K562 (cell line): ENCODE measurements at regions not wholly inside any gene's neighbourhood (a gene's known extent, or its start where the extent isn't known, plus 50 kb on each side); places are given as distances from the start of the nearest gene placed in this dataset.

Experiments
- ATAC-seq: fragments of 200-7000 bp; cut with Tn5 transposase; 3 replicates; pipeline ENCODE4 v1.9.1; 2020; ENCODE audit warnings: moderate library complexity
- BruUV-seq: library from RNA; stranded (reverse); fragments of 400-500 nt; replicated peaks from 2 replicates; lab custom pipeline; 2021; lab: Mats Ljungman, UMichigan
- CTCF ChIA-PET: fragments of 300-600 bp; formaldehyde crosslinking; extraction: SDS; loops from one replicate; lab custom pipeline; 2021; ENCODE audit warnings: low intra/inter-chr PET ratio; lab: Yijun Ruan, JAX
- POLR2A ChIA-PET: fragments of 300-600, 350-650 bp; sonication (Branson Sonifier 250); formaldehyde crosslinking; extraction: SDS; loops from one replicate; lab custom pipeline; 2021; ENCODE audit warnings: antibody characterized with exemption, inconsistent platforms; lab: Yijun Ruan, JAX
- DNase-seq, 4 experiments: peaks; one replicate each; pipeline versions ENCODE4 v3.0.0 to v3.0.0-alpha.2; 2011 to 2018; ENCODE audit warnings: low spot score in 3 of 4, mixed read lengths in 3 of 4; ENCODE audit errors: extremely low read depth in 1 of 4
- FAIRE-seq: peaks from 2 replicates; lab custom pipeline; 2011; peaks lifted over from hg19 to GRCh38; lab: Jason Lieb, UNC
- H2AFZ ChIP-seq: 2 replicates; pipeline ENCODE4 v1.6.0; 2011; ENCODE audit warnings: low read depth, low read length, control low read depth, inconsistent platforms
- H3K27ac ChIP-seq: fragments of 200-600 bp; 3 replicates; pipeline ENCODE4 v1.8.0; 2011; ENCODE audit warnings: low read depth, mild to moderate bottlenecking, control low read depth, inconsistent platforms, low read length, moderate library complexity, mixed read lengths; ENCODE audit errors: extremely low read depth
- H3K27me3 ChIP-seq, 2 experiments: fragments of 300-600 bp in 1 of 2; 2 replicates in 1 of 2; 3 replicates in 1 of 2; pipeline versions ENCODE4 v1.6.0 to v1.8.0; 2011; ENCODE audit warnings: inconsistent platforms in 2 of 2, low read length in 2 of 2, mild to moderate bottlenecking in 1 of 2, mixed read lengths in 1 of 2, moderate library complexity in 1 of 2; ENCODE audit not compliant: control insufficient read depth in 2 of 2, insufficient read depth in 2 of 2
- H3K36me3 ChIP-seq: fragments of 300-600 bp; 3 replicates; pipeline ENCODE4 v1.8.0; 2011; ENCODE audit warnings: mild to moderate bottlenecking, low read length, inconsistent platforms; ENCODE audit not compliant: control insufficient read depth, insufficient read depth
- H3K4me1 ChIP-seq, 2 experiments: fragments of 200-600 bp in 1 of 2; replicated peaks in 1 of 2; 2 replicates in 1 of 2; 3 replicates in 1 of 2; pipeline versions ENCODE4 v1.5.1 to v1.8.0; 2011; ENCODE audit warnings: inconsistent platforms in 2 of 2, low read length in 2 of 2, mild to moderate bottlenecking in 1 of 2, mixed read lengths in 1 of 2, moderate library complexity in 1 of 2; ENCODE audit not compliant: control insufficient read depth in 2 of 2, insufficient read depth in 2 of 2
- H3K4me2 ChIP-seq: 2 replicates; pipeline ENCODE4 v1.6.1; 2011; ENCODE audit warnings: low read length, control low read depth, inconsistent platforms, mixed read lengths; ENCODE audit not compliant: insufficient read depth
- H3K4me3 ChIP-seq: fragments of 200-600 bp; sonication (generic), shearing (Covaris generic); 2 replicates; pipeline ENCODE4 v1.5.1; 2016; ENCODE audit warnings: control low read depth, inconsistent platforms
- H3K79me2 ChIP-seq: fragments of 200-600 bp; 3 replicates; pipeline ENCODE4 v1.8.0; 2011; ENCODE audit warnings: low read length, inconsistent platforms; ENCODE audit not compliant: control insufficient read depth, insufficient read depth
- H3K9ac ChIP-seq, 2 experiments: 2 replicates each; pipeline versions ENCODE4 v1.6.0 to v1.6.1; 2011; ENCODE audit warnings: low read depth in 2 of 2, low read length in 2 of 2, control low read depth in 1 of 2, inconsistent platforms in 1 of 2, mild to moderate bottlenecking in 1 of 2, mixed read lengths in 1 of 2; ENCODE audit not compliant: insufficient read depth in 1 of 2
- H3K9me1 ChIP-seq: one replicate; pipeline ENCODE4 v1.6.0; 2011; ENCODE audit warnings: inconsistent platforms, mild to moderate bottlenecking, low read length, moderate library complexity; ENCODE audit not compliant: control insufficient read depth, insufficient read depth
- H3K9me3 ChIP-seq: replicated peaks from 2 replicates; pipeline ENCODE4 v1.5.1; 2011; ENCODE audit warnings: low read depth, low read length, inconsistent platforms; ENCODE audit not compliant: control insufficient read depth, insufficient read depth
- H4K20me1 ChIP-seq: replicated peaks from 2 replicates; pipeline ENCODE4 v1.6.1; 2011; ENCODE audit warnings: low read length, inconsistent platforms, mixed read lengths; ENCODE audit not compliant: control insufficient read depth, insufficient read depth
- C11orf30 ChIP-seq: fragments of 450-650 bp; IDR thresholded peaks from 2 replicates; pipeline ENCODE4 v1.6.1; 2016; ENCODE audit warnings: low read depth, mild to moderate bottlenecking
- ELF1 ChIP-seq: fragments of 200-800 bp; sonication (Bioruptor generic); IDR thresholded peaks from 2 replicates; pipeline ENCODE4 v1.6.1; 2016; ENCODE audit warnings: missing genetic modification characterization, missing compliant biosample characterization
- ERF ChIP-seq: fragments of 450-650 bp; formaldehyde crosslinking; IDR thresholded peaks from 2 replicates; pipeline ENCODE4 v1.4.0; 2020; ENCODE audit warnings: mild to moderate bottlenecking, mixed read lengths
- GABPA ChIP-seq: fragments of 200-800 bp; sonication (Bioruptor generic); conservative IDR thresholded peaks from 2 replicates; pipeline ENCODE4 v1.6.1; 2016; ENCODE audit warnings: low read depth, missing genetic modification characterization, missing compliant biosample characterization
- LARP7 ChIP-seq: fragments of 450-650 bp; IDR thresholded peaks from 2 replicates; pipeline ENCODE4 v1.6.1; 2016
- MBD2 ChIP-seq: sonication (generic); IDR thresholded peaks from 2 replicates; pipeline ENCODE4 v1.6.1; 2016; ENCODE audit warnings: low read depth, borderline replicate concordance
- MYC ChIP-seq, 2 experiments: fragments of 250-450 bp in 1 of 2; sonication (Bioruptor Pico) in 1 of 2; IDR thresholded peaks; 2 replicates each; pipeline versions ENCODE4 v1.5.1 to v1.6.1; 2012 to 2021; ENCODE audit warnings: low read depth in 2 of 2, borderline replicate concordance in 1 of 2, improper control_type of control experiment in 1 of 2, low read length in 1 of 2, mild to moderate bottlenecking in 1 of 2, moderate library complexity in 1 of 2
- NRF1 ChIP-seq, 2 experiments: fragments of 450-650 bp; IDR thresholded peaks in 1 of 2; conservative IDR thresholded peaks in 1 of 2; 2 replicates each; pipeline ENCODE4 v1.6.1; 2014; ENCODE audit warnings: mild to moderate bottlenecking in 2 of 2
- RBBP5 ChIP-seq: fragments of 200-600 bp; sonication (generic); IDR thresholded peaks from 2 replicates; pipeline ENCODE4 v1.6.1; 2012; ENCODE audit warnings: borderline replicate concordance, mild to moderate bottlenecking, low read length, control low read depth, inconsistent platforms; ENCODE audit not compliant: insufficient read depth, poor library complexity, severe bottlenecking
- SNIP1 ChIP-seq: fragments of 450-650 bp; IDR thresholded peaks from 2 replicates; pipeline ENCODE4 v1.7.1; 2017; ENCODE audit warnings: low read depth, mild to moderate bottlenecking
- TRIM28 ChIP-seq: fragments of 450-650 bp; IDR thresholded peaks from 2 replicates; pipeline ENCODE4 v1.6.1; 2017
- U2AF1 ChIP-seq: fragments of 200-400 bp; formaldehyde crosslinking; optimal IDR thresholded peaks from 2 replicates; pipeline ENCODE3; 2017; ENCODE audit warnings: mild to moderate bottlenecking, low read depth, low read length, moderate library complexity
- ZNF263 ChIP-seq: sonication (generic); formaldehyde crosslinking; IDR thresholded peaks from 2 replicates; pipeline ENCODE4 v1.8.0; 2022; ENCODE audit warnings: mild to moderate bottlenecking, missing genetic modification reagents, borderline replicate concordance
- ZSCAN29 ChIP-seq: fragments of 450-650 bp; IDR thresholded peaks from 2 replicates; pipeline ENCODE4 v1.6.1; 2017
- WGBS: fragments of 100-300 bp; shearing (Covaris generic); methylation state at CpG from one replicate; pipeline ENCODE4 v1.1.6; 2016; ENCODE audit warnings: low coverage, mixed read lengths; ENCODE audit not compliant: insufficient coverage; ENCODE audit errors: missing lambda C conversion rate; 5-methylcytosine and 5-hydroxymethylcytosine counted together
- in situ Hi-C: fragments of 300-500 bp; cut with MboI; formaldehyde crosslinking; loops from 4 replicates; pipeline ENCODE4 v1.15.0; 2018; ENCODE audit warnings: inconsistent platforms, mixed read lengths
- intact Hi-C: fragments of 100-400 bp; cut with micrococcal nuclease; formaldehyde crosslinking; loops from 2 replicates; pipeline ENCODE4 v1.14.2; 2022
- TF ChIP-seq, protein P1 (sequence below), 2 experiments: fragments of 200-800 bp in 1 of 2; sonication (Bioruptor generic) in 1 of 2; sonication (generic) in 1 of 2; formaldehyde crosslinking in 1 of 2; IDR thresholded peaks in 1 of 2; conservative IDR thresholded peaks in 1 of 2; 2 replicates each; pipeline versions ENCODE4 v1.5.0 to v1.6.1; 2016 to 2020; ENCODE audit warnings: missing compliant biosample characterization in 1 of 2, missing genetic modification characterization in 1 of 2, missing genetic modification reagents in 1 of 2
- TF ChIP-seq, protein P2 (sequence below): sonication (generic); formaldehyde crosslinking; IDR thresholded peaks from 2 replicates; pipeline ENCODE4 v1.8.0; 2022; ENCODE audit warnings: mild to moderate bottlenecking, missing genetic modification reagents

DNA sequence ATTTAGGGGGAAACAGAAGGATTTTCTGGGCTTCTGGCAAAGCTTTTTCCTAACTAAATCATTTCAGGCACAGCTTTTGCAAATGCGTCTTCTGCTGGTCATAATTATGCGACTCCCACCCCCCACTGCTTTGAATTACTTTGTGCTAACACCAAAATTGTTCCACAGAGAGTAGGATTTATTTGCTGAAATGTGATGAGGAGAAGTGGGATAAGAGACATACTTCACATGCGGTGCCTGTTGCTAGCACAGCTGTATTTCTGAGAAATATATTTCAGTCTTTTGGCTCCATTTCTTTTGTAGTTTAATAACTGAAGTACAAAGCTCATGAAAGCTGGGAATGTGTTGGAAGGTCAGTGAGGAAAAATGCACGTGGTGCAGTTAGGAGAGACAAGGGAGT lies 83.2 kb upstream of the TAS2R1 start:
- in situ Hi-C loops, result no loop called here
- H3K36me3 ChIP-seq, result no peaks in the 10 kb centered on the region
- ChIA-PET POLR2A (no interaction called here), CTCF (no interaction called here)
- no peaks in the 10 kb centered on the region for H3K9me3 ChIP-seq
- no peaks in the 10 kb centered on the region for H3K79me2 ChIP-seq
- ATAC-seq, result no peak
- no peak for FAIRE-seq
- BruUV-seq, result no TSS peak
- TF ChIP-seq ZNF263, result no peak
- no peak for TF ChIP-seq GABPA (tag)
- TF ChIP-seq C11orf30, result no peak
- no peak for TF ChIP-seq NRF1 (conservative IDR thresholded peaks at IDR 0.05 in 1 of 2, IDR thresholded peaks at IDR 0.05 in 1 of 2)
- no peak for TF ChIP-seq ZSCAN29
- no peak for TF ChIP-seq MBD2
- TF ChIP-seq TRIM28, result no peak
- TF ChIP-seq, protein P1, sequence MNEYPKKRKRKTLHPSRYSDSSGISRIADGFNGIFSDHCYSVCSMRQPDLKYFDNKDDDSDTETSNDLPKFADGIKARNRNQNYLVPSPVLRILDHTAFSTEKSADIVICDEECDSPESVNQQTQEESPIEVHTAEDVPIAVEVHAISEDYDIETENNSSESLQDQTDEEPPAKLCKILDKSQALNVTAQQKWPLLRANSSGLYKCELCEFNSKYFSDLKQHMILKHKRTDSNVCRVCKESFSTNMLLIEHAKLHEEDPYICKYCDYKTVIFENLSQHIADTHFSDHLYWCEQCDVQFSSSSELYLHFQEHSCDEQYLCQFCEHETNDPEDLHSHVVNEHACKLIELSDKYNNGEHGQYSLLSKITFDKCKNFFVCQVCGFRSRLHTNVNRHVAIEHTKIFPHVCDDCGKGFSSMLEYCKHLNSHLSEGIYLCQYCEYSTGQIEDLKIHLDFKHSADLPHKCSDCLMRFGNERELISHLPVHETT (CRISPR knock-in tag; conservative IDR thresholded peaks at IDR 0.05 in 1 of 2, IDR thresholded peaks at IDR 0.05 in 1 of 2), result no peak
- no peak for TF ChIP-seq ELF1 (tag)
- no peak for TF ChIP-seq SNIP1
- TF ChIP-seq, protein P2, sequence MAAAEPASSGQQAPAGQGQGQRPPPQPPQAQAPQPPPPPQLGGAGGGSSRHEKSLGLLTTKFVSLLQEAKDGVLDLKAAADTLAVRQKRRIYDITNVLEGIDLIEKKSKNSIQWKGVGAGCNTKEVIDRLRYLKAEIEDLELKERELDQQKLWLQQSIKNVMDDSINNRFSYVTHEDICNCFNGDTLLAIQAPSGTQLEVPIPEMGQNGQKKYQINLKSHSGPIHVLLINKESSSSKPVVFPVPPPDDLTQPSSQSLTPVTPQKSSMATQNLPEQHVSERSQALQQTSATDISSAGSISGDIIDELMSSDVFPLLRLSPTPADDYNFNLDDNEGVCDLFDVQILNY, result no peak
- TF ChIP-seq MYC (IDR thresholded peaks at IDR 0.05; ENCODE audit: low read depth, low read length), result no peak
- TF ChIP-seq MYC (CRISPR knock-in tag; IDR thresholded peaks at IDR 0.05; ENCODE audit: borderline replicate concordance, low read depth), result no peak
- no peak for TF ChIP-seq LARP7
- no peak for TF ChIP-seq U2AF1
- TF ChIP-seq ERF (CRISPR knock-in tag), result no peak
- no peak for TF ChIP-seq RBBP5
- TF ChIP-seq, all 486 proteins: peak for 0
- 3% methylated on average over 4 of the region's 4 CpGs for WGBS
- Histone ChIP-seq H3K27ac (no peak overlapping the region), H3K4me3 (no peak overlapping the region), H2AFZ (no peak overlapping the region), H3K4me1 (no peaks in the 10 kb centered on the region), H3K9ac (no peak overlapping the region), H3K27me3 (no peaks in the 10 kb centered on the region), H3K4me2 (no peak overlapping the region), H4K20me1 (no peaks in the 10 kb centered on the region), H3K9me1 (no peaks in the 10 kb centered on the region)
- no peak for DNase-seq
- intact Hi-C loops, result no loop called here
